GM21447 (cell line): ENCODE measurements at regions not wholly inside any gene's neighbourhood (a gene's known extent, or its start where the extent isn't known, plus 50 kb on each side); places are given as distances from the start of the nearest gene placed in this dataset.
"Not testable (repeated sequence)": the region's sequence is repeated elsewhere in the genome, so short reads cannot be mapped to it uniquely, and the experiment has no call there.

ENCODE experiments used
- ATAC-seq: cut with Tn5 transposase; IDR thresholded peaks from one replicate; pipeline ENCODE4 v1.9.1; 2021; ENCODE audit not compliant: unreplicated experiment

DNA sequence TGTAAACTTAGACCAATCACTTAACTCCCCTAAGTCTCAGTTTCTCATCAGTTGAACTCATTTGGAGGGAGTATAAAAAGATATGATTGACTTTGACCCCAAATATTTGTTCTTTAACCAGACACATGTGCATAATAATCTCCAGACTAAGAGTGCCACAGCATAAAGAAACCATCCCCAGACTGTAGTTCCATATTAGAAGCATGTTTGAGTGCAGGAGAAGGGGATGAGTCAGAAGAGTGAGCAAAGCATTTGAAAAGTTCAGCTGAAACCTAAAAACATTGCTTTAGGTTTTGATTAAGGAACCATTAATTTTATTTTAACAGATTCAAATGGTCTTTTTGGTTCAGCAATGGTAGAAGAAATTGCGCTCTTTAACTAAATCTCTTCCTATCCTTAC, 654.8 kb downstream of the UTRN start:
- no peak for ATAC-seq

- no peak for ATAC-seq
Observed at GRCh38 chr6:144944106-144944505, 659.0 kb downstream of the UTRN start.

DNA sequence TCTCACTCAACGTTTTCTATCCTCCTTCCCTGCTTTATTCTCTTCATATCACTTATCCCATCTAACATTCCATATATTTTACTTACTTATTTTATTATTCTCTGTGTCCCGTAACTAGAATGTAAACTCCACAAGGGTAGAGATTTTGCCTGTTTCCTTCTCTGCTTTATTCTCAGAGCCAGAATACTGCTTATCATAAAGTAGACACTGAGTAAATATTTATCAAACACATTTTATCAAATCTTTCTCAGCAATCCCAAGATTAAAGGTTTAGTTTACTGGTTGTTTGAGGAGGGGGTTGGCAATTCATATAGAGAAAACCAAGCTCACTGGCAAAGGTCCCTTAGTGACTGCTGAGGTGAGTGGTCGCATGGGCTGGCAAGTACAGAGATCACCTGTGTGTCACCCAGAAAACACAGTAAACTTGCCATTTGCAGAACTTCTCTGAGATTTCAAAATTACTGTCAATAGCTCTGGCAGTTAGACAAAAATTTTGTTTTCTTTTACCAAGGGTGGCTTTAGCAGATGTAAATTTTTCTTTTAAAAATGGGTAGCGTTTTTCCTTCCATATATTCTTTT, 662.4 kb downstream of the UTRN start:
- ATAC-seq: no peak

DNA sequence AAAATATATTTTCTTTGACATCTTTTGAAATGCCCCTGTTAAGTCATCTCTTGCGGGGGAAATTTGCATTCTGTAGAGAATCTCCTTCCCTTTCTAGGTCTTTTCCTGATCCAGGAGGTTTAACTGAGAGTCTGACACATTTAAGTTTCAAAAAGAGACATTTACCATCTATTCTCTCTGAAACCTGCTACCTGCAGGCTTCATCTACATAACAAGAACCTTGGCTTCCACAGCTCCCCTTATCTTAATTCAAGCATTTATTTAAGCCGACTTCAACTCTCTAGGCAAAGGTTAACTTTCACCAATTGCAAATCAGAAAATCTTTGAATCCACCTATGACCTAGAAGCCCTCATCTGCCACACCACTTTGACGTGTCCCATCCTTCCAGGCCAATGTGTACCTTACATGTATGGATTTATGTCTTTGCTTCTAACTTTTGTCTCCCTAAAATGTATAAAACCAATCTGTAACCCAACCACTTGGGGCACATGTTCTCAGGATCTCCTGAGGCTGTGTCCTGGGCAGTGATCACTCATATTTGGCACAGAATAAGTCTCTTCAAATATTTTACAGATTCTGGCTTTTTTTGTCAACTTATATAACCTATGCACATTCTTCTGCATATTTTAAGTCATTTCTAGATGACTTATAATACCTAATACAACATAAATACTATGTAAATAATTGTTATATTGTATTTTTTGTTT, 666.7 kb downstream of the UTRN start:
- ATAC-seq: no peak

GRCh38 chr6:144952456-144953240, 667.5 kb downstream of the UTRN start:
- ATAC-seq: no peak

DNA sequence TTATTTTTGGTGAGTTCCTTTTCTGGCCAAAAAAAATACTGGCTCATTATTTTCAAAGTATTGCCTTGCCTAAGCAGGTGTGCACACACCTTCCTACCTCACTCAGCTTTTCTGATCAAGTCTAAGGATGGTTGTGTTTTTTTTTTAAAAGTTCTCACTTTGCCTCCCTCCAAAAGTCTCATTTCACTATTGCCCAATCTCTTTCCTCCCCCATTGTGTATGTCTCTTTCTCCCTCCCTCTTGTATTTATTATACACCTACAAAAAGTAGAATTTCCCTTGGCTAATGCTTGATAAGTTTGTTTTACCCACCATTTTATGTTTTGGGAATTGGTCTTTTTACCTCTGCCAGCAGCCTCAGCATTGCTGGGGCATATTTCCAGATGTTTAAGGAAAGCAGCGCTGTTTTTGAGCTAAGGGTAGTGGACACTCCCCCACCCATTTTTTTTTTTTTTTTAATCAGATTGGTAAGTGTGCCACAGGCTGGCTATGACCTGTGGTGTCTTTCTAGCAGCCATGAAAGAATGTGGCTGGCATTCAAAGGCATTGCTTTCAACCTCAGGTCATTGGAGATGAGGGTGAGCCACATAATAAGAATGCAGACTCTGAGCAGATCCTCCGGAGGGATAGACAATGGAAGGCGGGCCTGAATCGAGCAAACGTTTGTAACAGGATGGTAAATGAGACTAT, 668.6 kb downstream of the UTRN start:
- no peak for ATAC-seq

DNA sequence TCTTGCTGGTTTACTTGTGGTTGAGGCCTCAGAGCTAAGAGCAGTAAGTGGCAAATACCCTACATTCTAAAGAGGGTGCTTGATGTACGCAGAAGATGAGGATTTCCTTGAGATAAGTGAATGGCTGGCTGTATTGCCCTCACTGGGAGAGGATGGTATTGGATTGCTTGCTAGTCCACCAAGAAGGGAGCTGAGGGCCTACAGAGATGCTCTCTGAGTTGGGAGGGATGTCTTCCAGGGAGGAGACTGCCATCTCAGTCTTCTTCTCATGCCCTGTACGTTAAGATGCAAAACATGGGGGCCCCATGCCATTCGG, 669.1 kb downstream of the UTRN start:
- ATAC-seq: no peak

GRCh38 chr6:144955392-144955791, 670.3 kb downstream of the UTRN start:
- no peak for ATAC-seq

- ATAC-seq: no peak
Observed at GRCh38 chr6:144955859-144956258, 670.7 kb downstream of the UTRN start.

DNA sequence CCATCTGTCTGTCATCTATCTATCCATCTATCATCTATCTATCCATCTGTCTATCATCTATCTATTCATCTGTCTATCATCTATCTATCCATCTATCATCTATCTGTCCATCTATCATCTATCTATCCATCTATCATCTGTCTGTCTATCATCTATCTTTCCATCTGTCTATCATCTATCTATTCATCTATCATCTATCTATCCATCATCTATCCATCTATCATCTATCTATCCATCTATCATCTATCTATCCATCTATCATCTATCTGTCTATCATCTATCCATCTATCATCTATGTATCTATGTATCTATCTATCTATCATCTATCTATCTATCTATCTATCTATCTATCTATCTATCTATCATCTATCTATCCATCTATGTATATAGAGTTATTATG, 671.6 kb downstream of the UTRN start:
- not testable (repeated sequence) for ATAC-seq

DNA sequence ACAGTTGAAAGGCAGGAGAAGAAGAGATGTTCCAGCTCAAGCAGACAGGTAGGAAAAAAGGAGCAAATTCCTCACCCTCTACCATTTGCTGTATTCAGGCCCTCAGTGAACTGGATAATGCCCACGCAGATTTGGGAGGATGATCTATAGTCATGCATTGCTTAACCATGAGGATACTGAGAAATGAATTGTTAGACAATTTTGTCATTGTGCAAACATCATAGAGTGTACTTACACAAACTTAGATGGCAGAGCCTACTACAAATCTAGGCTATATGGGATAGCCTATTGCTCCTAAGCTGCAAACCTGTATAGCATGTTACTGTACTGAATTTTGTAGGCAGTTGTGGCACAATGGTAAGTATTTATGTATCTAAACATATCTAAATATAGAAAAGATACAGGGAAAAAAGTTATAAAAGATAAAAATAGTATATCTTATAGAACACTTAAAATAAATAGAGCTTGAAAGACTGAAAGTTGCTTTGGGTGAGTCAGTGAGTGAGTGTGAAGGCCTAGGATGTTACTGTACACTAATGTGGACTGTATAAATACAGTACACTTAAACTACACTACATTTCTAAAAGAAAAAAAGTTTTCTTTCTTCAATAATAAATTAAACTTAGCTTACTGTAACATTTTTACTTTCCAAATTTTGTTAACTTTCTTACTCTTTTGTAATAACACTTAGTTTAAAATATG, 672.3 kb downstream of the UTRN start:
- no peak for ATAC-seq

DNA sequence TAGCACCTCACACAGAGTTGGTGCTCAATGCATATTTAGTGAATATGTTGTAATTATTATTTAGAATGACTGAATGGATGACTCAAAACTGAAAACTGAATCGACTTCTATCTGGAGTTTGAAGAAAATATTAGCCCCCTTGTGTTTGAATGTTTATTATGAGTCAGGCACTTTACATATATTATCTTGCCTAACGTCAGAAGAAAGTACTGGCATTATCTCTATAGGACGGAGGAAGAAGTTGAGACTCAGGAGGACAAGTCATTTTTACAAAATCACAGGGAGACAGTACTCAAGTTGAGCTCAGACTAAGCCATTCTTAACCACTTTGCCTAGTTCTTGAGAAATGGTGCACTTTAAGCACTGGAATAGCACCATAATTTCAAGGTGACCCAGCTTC, 684.0 kb downstream of the UTRN start:
- no peak for ATAC-seq

DNA sequence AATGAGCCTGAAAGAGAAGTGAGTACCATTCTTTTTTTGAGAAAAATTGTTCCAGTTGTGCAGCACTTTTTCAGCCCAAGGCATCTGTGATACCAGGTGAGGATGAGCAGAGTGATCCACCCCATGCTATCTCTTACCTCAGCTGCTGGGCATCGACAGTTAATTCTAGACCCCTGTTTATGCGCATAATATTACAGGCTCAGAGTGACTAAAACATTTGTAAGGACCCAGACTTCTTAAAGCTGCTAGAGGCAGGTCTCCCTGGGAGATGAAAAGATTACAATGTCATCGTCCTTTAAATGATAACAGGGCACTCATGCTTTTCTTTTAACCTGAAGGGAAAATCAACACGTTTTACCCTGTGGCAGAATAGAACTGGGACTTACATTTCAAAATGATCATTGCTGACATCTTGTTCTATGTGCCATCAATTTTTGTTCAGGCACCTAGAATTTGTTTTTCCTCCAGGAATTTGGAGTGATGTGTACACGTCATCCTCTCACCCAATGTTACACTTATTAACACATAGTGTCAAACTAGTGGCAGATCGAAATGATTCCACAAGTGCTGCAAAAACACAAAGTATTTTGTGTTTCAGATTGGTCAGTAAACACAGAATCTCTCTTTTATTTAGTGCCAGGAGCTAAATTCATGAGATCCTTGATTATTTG, 684.6 kb downstream of the UTRN start:
- ATAC-seq: no peak

GRCh38 chr6:144977250-144977864, 692.2 kb downstream of the UTRN start:
- ATAC-seq: not testable (repeated sequence)

DNA sequence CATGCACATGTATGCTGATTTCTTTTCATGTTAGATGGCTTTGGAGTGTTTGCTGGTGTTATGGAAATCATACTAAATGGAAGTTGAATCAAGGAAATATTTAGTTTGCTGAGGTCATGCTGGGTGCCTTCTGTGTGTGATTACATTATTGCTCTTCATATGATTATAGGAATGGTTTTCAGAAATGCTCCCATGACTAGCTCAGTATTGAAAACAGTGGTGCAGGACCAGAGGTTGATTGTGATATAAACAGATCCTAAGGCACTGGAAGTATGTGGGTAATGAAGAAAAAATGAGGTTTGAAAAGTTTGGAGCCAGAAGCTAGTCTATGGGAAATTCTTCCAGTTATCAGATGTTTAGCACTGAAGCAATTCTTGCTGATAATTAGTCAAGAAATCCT, 693.1 kb downstream of the UTRN start:
- ATAC-seq: no peak

- no peak for ATAC-seq
Observed at GRCh38 chr6:144986271-144986670, 701.1 kb downstream of the UTRN start.

- ATAC-seq: no peak
Observed at GRCh38 chr6:144989319-144990107, 704.4 kb downstream of the UTRN start.

GRCh38 chr6:144990784-144991183, 705.6 kb downstream of the UTRN start:
- ATAC-seq: no peak

- ATAC-seq: no peak
Observed at GRCh38 chr6:144993870-144994269, 708.7 kb downstream of the UTRN start.
